C1 segment of cervical spinal cord (tissue), 14 donors: ENCODE measurements at regions not wholly inside any gene's neighbourhood (a gene's known extent, or its start where the extent isn't known, plus 50 kb on each side); places are given as distances from the start of the nearest gene placed in this dataset.

Experiments used
- DNase-seq, 14 donors: peaks; one replicate each; lab custom pipeline; 2025; lab: John Stamatoyannopoulos, UW

GRCh38 chr2:145360129-145360790 is 840.3 kb upstream of the ZEB2 start:
- no peak for DNase-seq

- DNase-seq: no peak
Observed at GRCh38 chr2:145359561-145359960, 839.6 kb upstream of the ZEB2 start.

- no peak for DNase-seq
Observed at GRCh38 chr2:145356056-145356455, 836.1 kb upstream of the ZEB2 start.

GRCh38 chr2:145352484-145352883 is 832.6 kb upstream of the ZEB2 start:
- DNase-seq: no peak

- no peak for DNase-seq
Observed at GRCh38 chr2:145351864-145352425, 832.0 kb upstream of the ZEB2 start.

GRCh38 chr2:145350011-145350410 is 830.1 kb upstream of the ZEB2 start:
- DNase-seq: no peak

- DNase-seq: no peak
Observed at GRCh38 chr2:145344076-145344724, 824.3 kb upstream of the ZEB2 start.

GRCh38 chr2:145343287-145343686 is 823.4 kb upstream of the ZEB2 start:
- DNase-seq: no peak

GRCh38 chr2:145341536-145341935 is 821.6 kb upstream of the ZEB2 start:
- no peak for DNase-seq

- DNase-seq: no peak
Observed at GRCh38 chr2:145339646-145340045, 819.7 kb upstream of the ZEB2 start.

GRCh38 chr2:145332210-145332898 is 812.4 kb upstream of the ZEB2 start:
- no peak for DNase-seq

- no peak for DNase-seq
Observed at GRCh38 chr2:145329971-145330370, 810.1 kb upstream of the ZEB2 start.

GRCh38 chr2:145325485-145325884 is 805.6 kb upstream of the ZEB2 start:
- DNase-seq: no peak

GRCh38 chr2:145324748-145325147 is 804.8 kb upstream of the ZEB2 start:
- no peak for DNase-seq

GRCh38 chr2:145323512-145323911 is 803.6 kb upstream of the ZEB2 start:
- DNase-seq: no peak

- DNase-seq: no peak
Observed at GRCh38 chr2:145321344-145321743, 801.4 kb upstream of the ZEB2 start.

- no peak for DNase-seq
Observed at GRCh38 chr2:145316496-145316895, 796.6 kb upstream of the ZEB2 start.

- no peak for DNase-seq
Observed at GRCh38 chr2:145315053-145315452, 795.1 kb upstream of the ZEB2 start.

- DNase-seq: no peak
Observed at GRCh38 chr2:145314119-145314633, 794.3 kb upstream of the ZEB2 start.

- DNase-seq: no peak
Observed at GRCh38 chr2:145305889-145306288, 786.0 kb upstream of the ZEB2 start.

- no peak for DNase-seq
Observed at GRCh38 chr2:145304501-145304900, 784.6 kb upstream of the ZEB2 start.

GRCh38 chr2:145303536-145303935 is 783.6 kb upstream of the ZEB2 start:
- DNase-seq: no peak
